ENCODE measurements at regions not wholly inside any gene's neighbourhood (a gene's known extent, or its start where the extent isn't known, plus 50 kb on each side); places are given as distances from the start of the nearest gene placed in this dataset.

DNA sequence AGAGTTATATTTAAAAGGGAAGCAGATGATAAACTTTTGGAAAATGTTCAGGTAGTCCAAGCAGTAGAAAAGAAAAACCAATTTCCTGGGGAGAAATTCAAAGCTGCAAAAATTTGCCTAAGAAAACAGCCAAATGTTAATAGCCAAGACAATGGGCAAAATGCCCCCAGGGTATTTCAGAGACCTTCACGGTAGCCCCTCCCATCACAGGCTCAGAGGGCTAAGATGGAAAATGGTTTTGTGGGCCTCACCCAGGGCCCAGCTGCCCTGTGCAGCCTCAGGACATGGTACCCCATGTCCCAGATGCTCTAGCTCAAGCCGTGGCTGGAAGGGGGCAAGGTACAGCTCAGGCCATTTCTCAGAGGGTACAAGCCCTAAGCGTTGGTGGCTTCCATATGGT is 391.0 kb downstream of the ZIC4 start:
- H3K79me2 ChIP-seq (ENCODE audit: insufficient read depth, low read length) = no peaks in the 10 kb centered on the region
- DNase-seq (no peak), ATAC-seq (ENCODE audit: insufficient read depth, low read depth) (no peak)
- TF ChIP-seq EZH2 (IDR thresholded peaks at IDR 0.05; ENCODE audit: borderline replicate concordance, low read depth, low read length, severe bottlenecking) (no peak), CTCF (IDR thresholded peaks at IDR 0.05; ENCODE audit: borderline replicate concordance, extremely low read depth, low read length, poor library complexity, severe bottlenecking) (no peak)
- no peak overlapping the region for H3K9ac ChIP-seq (ENCODE audit: low read depth, low read length)
- no peak overlapping the region for H3K4me3 ChIP-seq (ENCODE audit: low read depth in 1 of 2, low read length in 2 of 2)
- no peaks in the 10 kb centered on the region for H3K4me1 ChIP-seq (ENCODE audit: insufficient read depth, low read length)
- H3K9me3 ChIP-seq (ENCODE audit: insufficient read depth, low read length, severe bottlenecking) = peaks cover 6% of the 10 kb centered on the region
- H3K36me3 ChIP-seq (ENCODE audit: insufficient read depth, low read length) = no peaks in the 10 kb centered on the region
- H3K27ac ChIP-seq (ENCODE audit: low read length) = no peak overlapping the region
- H2AFZ ChIP-seq (ENCODE audit: low read depth, low read length) = no peak overlapping the region
- no peaks in the 10 kb centered on the region for H3K27me3 ChIP-seq (ENCODE audit: insufficient read depth, low read length, poor library complexity)
- no peak overlapping the region for H3K4me2 ChIP-seq (ENCODE audit: insufficient read depth, low read length)
- H4K20me1 ChIP-seq (ENCODE audit: insufficient read depth, low read length) = no peaks in the 10 kb centered on the region

- H2AFZ ChIP-seq (ENCODE audit: low read depth, low read length) = no peak overlapping the region
These were observed 397.5 kb downstream of the ZIC4 start for GRCh38 chr3:147008886-147009285.

GRCh38 chr3:147008458-147008857 is 397.9 kb downstream of the ZIC4 start:
- Histone ChIP-seq H3K4me1 (ENCODE audit: insufficient read depth, low read length) (no peaks in the 10 kb centered on the region), H3K9me3 (ENCODE audit: insufficient read depth, low read length, severe bottlenecking) (peaks cover 2% of the 10 kb centered on the region), H3K27me3 (ENCODE audit: insufficient read depth, low read length, poor library complexity) (no peaks in the 10 kb centered on the region), H3K36me3 (ENCODE audit: insufficient read depth, low read length) (no peaks in the 10 kb centered on the region), H3K4me2 (ENCODE audit: insufficient read depth, low read length) (no peak overlapping the region), H4K20me1 (ENCODE audit: insufficient read depth, low read length) (no peaks in the 10 kb centered on the region), H3K9ac (ENCODE audit: low read depth, low read length) (no peak overlapping the region), H2AFZ (ENCODE audit: low read depth, low read length) (no peak overlapping the region), H3K79me2 (ENCODE audit: insufficient read depth, low read length) (no peaks in the 10 kb centered on the region), H3K27ac (ENCODE audit: low read length) (no peak overlapping the region), H3K4me3 (ENCODE audit: low read depth in 1 of 2, low read length in 2 of 2) (no peak overlapping the region)
- ATAC-seq (ENCODE audit: insufficient read depth, low read depth) = no peak
- DNase-seq = no peak
- TF ChIP-seq CTCF (IDR thresholded peaks at IDR 0.05; ENCODE audit: borderline replicate concordance, extremely low read depth, low read length, poor library complexity, severe bottlenecking) (no peak), EZH2 (IDR thresholded peaks at IDR 0.05; ENCODE audit: borderline replicate concordance, low read depth, low read length, severe bottlenecking) (no peak)

More at GRCh38 chr3:147008886-147009285, 397.5 kb downstream of the ZIC4 start:
- H3K9ac ChIP-seq (ENCODE audit: low read depth, low read length) = no peak overlapping the region
- DNase-seq (no peak), ATAC-seq (ENCODE audit: insufficient read depth, low read depth) (no peak)
- no peaks in the 10 kb centered on the region for H3K27me3 ChIP-seq (ENCODE audit: insufficient read depth, low read length, poor library complexity)
- H3K79me2 ChIP-seq (ENCODE audit: insufficient read depth, low read length) = no peaks in the 10 kb centered on the region
- H3K4me3 ChIP-seq (ENCODE audit: low read depth in 1 of 2, low read length in 2 of 2) = no peak overlapping the region
- TF ChIP-seq CTCF (IDR thresholded peaks at IDR 0.05; ENCODE audit: borderline replicate concordance, extremely low read depth, low read length, poor library complexity, severe bottlenecking) (no peak), EZH2 (IDR thresholded peaks at IDR 0.05; ENCODE audit: borderline replicate concordance, low read depth, low read length, severe bottlenecking) (no peak)
- no peak overlapping the region for H3K27ac ChIP-seq (ENCODE audit: low read length)
- no peaks in the 10 kb centered on the region for H4K20me1 ChIP-seq (ENCODE audit: insufficient read depth, low read length)
- H3K4me1 ChIP-seq (ENCODE audit: insufficient read depth, low read length) = no peaks in the 10 kb centered on the region
- H3K36me3 ChIP-seq (ENCODE audit: insufficient read depth, low read length) = no peaks in the 10 kb centered on the region
- H3K4me2 ChIP-seq (ENCODE audit: insufficient read depth, low read length) = no peak overlapping the region
- peaks cover 2% of the 10 kb centered on the region for H3K9me3 ChIP-seq (ENCODE audit: insufficient read depth, low read length, severe bottlenecking)

DNA sequence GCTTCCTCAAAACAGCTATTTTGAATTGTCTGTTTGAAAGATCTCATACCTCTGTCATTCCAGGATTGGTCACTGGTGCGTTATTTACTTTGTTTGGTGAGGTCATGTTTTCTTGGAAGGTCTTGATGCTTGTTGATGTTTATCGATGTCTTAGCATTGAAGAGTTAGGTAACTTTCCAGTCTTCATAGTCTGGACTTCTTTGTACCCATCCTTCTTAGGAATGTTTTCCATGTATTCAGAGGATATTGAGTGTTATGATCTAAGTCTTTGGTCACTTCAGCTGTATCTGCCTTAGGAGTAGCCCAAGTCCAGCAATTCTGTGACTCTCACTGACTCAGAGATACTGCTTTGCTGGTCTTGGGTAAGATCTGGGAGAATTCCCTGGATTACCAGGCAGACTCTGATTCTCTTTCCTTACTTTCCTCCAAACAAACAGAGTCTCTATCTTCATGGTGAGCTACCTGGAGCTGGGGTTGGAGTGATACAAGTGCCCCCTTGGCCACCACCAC is 398.6 kb downstream of the ZIC4 start:
- Histone ChIP-seq H3K27ac (ENCODE audit: low read length) (no peak overlapping the region), H3K4me3 (ENCODE audit: low read depth in 1 of 2, low read length in 2 of 2) (no peak overlapping the region), H3K79me2 (ENCODE audit: insufficient read depth, low read length) (no peaks in the 10 kb centered on the region), H3K27me3 (ENCODE audit: insufficient read depth, low read length, poor library complexity) (no peaks in the 10 kb centered on the region), H3K4me2 (ENCODE audit: insufficient read depth, low read length) (no peak overlapping the region), H2AFZ (ENCODE audit: low read depth, low read length) (no peak overlapping the region), H3K4me1 (ENCODE audit: insufficient read depth, low read length) (no peaks in the 10 kb centered on the region), H3K9ac (ENCODE audit: low read depth, low read length) (no peak overlapping the region), H3K36me3 (ENCODE audit: insufficient read depth, low read length) (no peaks in the 10 kb centered on the region), H3K9me3 (ENCODE audit: insufficient read depth, low read length, severe bottlenecking) (peaks cover 2% of the 10 kb centered on the region), H4K20me1 (ENCODE audit: insufficient read depth, low read length) (no peaks in the 10 kb centered on the region)
- TF ChIP-seq CTCF (IDR thresholded peaks at IDR 0.05; ENCODE audit: borderline replicate concordance, extremely low read depth, low read length, poor library complexity, severe bottlenecking) (no peak), EZH2 (IDR thresholded peaks at IDR 0.05; ENCODE audit: borderline replicate concordance, low read depth, low read length, severe bottlenecking) (no peak)
- DNase-seq = no peak
- ATAC-seq (ENCODE audit: insufficient read depth, low read depth) = no peak
